ENCODE measurements at regions not wholly inside any gene's neighbourhood (a gene's known extent, or its start where the extent isn't known, plus 50 kb on each side); places are given as distances from the start of the nearest gene placed in this dataset.

DNA sequence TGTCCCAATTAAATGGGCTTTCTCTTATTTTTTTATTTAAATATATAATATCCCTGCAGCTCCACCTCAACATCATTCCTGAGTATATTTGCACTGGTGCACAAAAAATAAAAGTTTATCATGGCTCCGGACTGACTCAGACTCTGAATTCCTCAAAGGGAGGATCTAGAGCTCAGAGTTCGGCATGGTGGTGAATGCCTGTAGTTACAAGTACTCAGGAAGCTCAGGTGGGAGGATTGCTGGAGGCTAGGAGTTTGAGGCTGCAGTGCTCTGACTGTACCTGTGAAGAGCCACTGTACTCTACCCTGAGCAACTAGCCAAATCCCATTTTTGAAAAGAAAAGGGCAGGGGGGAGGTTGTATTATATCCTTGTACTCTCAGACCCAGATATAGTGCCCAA lies 52.8 kb upstream of the NRXN1 start:
- no peaks in the 10 kb centered on the region for H3K4me1 ChIP-seq
- no peak overlapping the region for H3K27ac ChIP-seq
- ATAC-seq = no peak
- no peak for DNase-seq
- 78% methylated on average over 2 of the region's 2 CpGs for WGBS (ENCODE audit: insufficient coverage, low coverage, low lambda C conversion rate, missing lambda C conversion rate)
- no peaks in the 10 kb centered on the region for H3K27me3 ChIP-seq
- H3K36me3 ChIP-seq = no peaks in the 10 kb centered on the region
- TF ChIP-seq, protein P1, sequence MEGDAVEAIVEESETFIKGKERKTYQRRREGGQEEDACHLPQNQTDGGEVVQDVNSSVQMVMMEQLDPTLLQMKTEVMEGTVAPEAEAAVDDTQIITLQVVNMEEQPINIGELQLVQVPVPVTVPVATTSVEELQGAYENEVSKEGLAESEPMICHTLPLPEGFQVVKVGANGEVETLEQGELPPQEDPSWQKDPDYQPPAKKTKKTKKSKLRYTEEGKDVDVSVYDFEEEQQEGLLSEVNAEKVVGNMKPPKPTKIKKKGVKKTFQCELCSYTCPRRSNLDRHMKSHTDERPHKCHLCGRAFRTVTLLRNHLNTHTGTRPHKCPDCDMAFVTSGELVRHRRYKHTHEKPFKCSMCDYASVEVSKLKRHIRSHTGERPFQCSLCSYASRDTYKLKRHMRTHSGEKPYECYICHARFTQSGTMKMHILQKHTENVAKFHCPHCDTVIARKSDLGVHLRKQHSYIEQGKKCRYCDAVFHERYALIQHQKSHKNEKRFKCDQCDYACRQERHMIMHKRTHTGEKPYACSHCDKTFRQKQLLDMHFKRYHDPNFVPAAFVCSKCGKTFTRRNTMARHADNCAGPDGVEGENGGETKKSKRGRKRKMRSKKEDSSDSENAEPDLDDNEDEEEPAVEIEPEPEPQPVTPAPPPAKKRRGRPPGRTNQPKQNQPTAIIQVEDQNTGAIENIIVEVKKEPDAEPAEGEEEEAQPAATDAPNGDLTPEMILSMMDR (IDR thresholded peaks at IDR 0.05) = no peak
- TF ChIP-seq POLR2A (IDR thresholded peaks at IDR 0.05) = no peak
- no peaks in the 10 kb centered on the region for H3K9me3 ChIP-seq
- no peak overlapping the region for H3K4me3 ChIP-seq
- intact Hi-C loops (cut with DNase I) = no loop called here

MicroRNAs encoded in the stretch of these regions (microRNA counts, 767-probe panel; counts per million panel counts)
- microRNA hsa-miR-4431 = 237 counts per million

Small RNA genes lying in the stretch of these regions (microRNA-seq; reads per million reads assigned to microRNA genes)
- gene MIR4431 = 0 reads per million in 2 donors

Small RNA genes lying in the stretch of these regions (small RNA-seq; reads per million reads assigned to genes)
- gene AC010967.3 (0 reads per million in 2 experiments), gene AC069157.1 (0 reads per million in 2 experiments), gene AC097463.2 (0 reads per million in 2 experiments), gene CRYGGP (0 reads per million in 2 experiments), gene MIR4431 (0 reads per million in 2 experiments), gene RF00019 (0 reads per million in 2 experiments), gene RF00424 (0 reads per million in 2 experiments), gene RNU6-997P (0 reads per million in 2 experiments)

Data from right lobe of liver (tissue), 6 donors.